Muscle of leg (tissue), 3 donors: ENCODE measurements at regions not wholly inside any gene's neighbourhood (a gene's known extent, or its start where the extent isn't known, plus 50 kb on each side); places are given as distances from the start of the nearest gene placed in this dataset.

Source experiments
- DNase-seq: peaks from one replicate; pipeline ENCODE4 v3.0.0; 2013
- H3K27ac ChIP-seq: one replicate; pipeline ENCODE4 v1.5.1; 2013; ENCODE audit warnings: mild to moderate bottlenecking, low read length, control low read depth
- H3K27me3 ChIP-seq: one replicate; pipeline ENCODE4 v1.6.1; 2013; ENCODE audit warnings: low read length; ENCODE audit not compliant: control insufficient read depth, insufficient read depth
- H3K36me3 ChIP-seq: one replicate; pipeline ENCODE4 v1.6.1; 2013; ENCODE audit warnings: low read length; ENCODE audit not compliant: control insufficient read depth, insufficient read depth
- H3K4me1 ChIP-seq: one replicate; pipeline ENCODE4 v1.6.1; 2013; ENCODE audit warnings: low read length; ENCODE audit not compliant: control insufficient read depth, insufficient read depth
- H3K4me3 ChIP-seq: one replicate; pipeline ENCODE4 v1.5.1; 2013; ENCODE audit warnings: low read length, control low read depth
- H3K9me3 ChIP-seq: replicated peaks from 2 replicates; pipeline ENCODE4 v1.6.1; 2013; ENCODE audit warnings: low read depth, low read length; ENCODE audit not compliant: control insufficient read depth
- WGBS: methylation state at CpG from one replicate; pipeline ENCODE4 v1.1.5; 2013; ENCODE audit warnings: missing lambda C conversion rate; ENCODE audit not compliant: insufficient coverage; 5-methylcytosine and 5-hydroxymethylcytosine counted together

DNA sequence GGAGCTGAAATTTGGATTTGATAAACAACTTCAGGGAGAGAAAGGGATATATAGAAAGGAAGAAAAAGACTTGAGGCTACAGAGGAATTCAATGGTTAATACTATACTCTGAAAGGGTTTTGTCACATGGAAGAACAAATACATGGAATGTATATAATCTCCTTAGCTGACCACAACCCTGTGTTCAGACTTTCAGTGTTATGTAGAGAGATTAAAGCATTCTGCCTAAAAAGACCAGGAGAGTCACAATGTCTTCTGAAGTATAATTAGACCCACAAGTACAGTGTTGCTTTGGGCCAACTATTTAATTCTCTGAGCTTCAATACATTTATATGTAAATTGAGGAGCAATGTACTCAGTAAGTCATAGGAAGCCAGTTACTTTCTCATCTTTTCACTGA lies 123.8 kb upstream of the FSHR start:
- no peaks in the 10 kb centered on the region for H3K4me1 ChIP-seq
- no peak for DNase-seq

DNA sequence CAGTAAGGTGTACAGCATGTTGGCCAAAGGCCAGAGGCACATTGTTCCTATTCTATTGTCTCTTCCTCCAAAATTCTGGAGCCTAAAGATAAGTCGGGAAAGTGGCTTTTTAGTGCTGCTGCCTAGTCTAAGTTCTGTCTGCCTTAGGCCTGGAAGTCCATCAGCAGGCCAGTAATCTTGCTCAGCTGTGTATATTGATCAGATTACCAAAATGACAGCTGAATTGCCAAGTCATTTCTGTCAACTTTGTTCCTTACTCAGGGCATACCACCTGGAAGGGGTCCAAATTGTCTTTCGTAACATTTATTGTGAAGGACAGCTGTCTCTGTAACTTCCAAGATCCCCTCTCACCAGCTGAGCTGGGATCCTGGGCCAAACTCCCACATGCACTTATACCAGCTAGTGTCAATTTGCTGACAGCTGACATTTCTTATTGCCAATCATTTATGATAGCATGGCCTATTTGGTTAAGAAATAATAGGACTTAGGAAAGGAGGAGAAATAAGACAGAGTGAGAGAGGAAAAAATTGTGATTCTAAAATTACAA lies 116.8 kb upstream of the FSHR start:
- no CpG with 5 or more reads among the region's 2 CpGs for WGBS
- Histone ChIP-seq H3K27ac (peak overlapping the region; percentile 16), H3K27me3 (no peaks in the 10 kb centered on the region), H3K4me3 (no peak overlapping the region), H3K36me3 (no peaks in the 10 kb centered on the region), H3K9me3 (no peaks in the 10 kb centered on the region), H3K4me1 (peaks cover 5% of the 10 kb centered on the region)
- peak; percentile 78 for DNase-seq

More for the DNA sequence above, 123.8 kb upstream of the FSHR start:
- H3K27ac ChIP-seq = no peak overlapping the region
- no peak overlapping the region for H3K4me3 ChIP-seq
- H3K27me3 ChIP-seq = no peaks in the 10 kb centered on the region
- no peaks in the 10 kb centered on the region for H3K36me3 ChIP-seq
- no peaks in the 10 kb centered on the region for H3K9me3 ChIP-seq

GRCh38 chr2:49270091-49270490 lies 115.8 kb upstream of the FSHR start:
- no peak overlapping the region for H3K4me3 ChIP-seq
- DNase-seq = no peak
- no peaks in the 10 kb centered on the region for H3K36me3 ChIP-seq
- H3K9me3 ChIP-seq = no peaks in the 10 kb centered on the region
- 90% methylated on average over 3 of the region's 6 CpGs for WGBS
- no peak overlapping the region for H3K27ac ChIP-seq
- H3K4me1 ChIP-seq = peaks cover 5% of the 10 kb centered on the region
- H3K27me3 ChIP-seq = no peaks in the 10 kb centered on the region

- Histone ChIP-seq H3K27me3 (no peaks in the 10 kb centered on the region), H3K9me3 (no peaks in the 10 kb centered on the region), H3K27ac (no peak overlapping the region), H3K4me3 (no peak overlapping the region), H3K4me1 (peaks cover 2% of the 10 kb centered on the region), H3K36me3 (no peaks in the 10 kb centered on the region)
- peak; percentile 35 for DNase-seq
- 88% methylated on average over 1 of the region's 2 CpGs for WGBS
These were observed 111.2 kb upstream of the FSHR start for GRCh38 chr2:49265471-49265870.

DNA sequence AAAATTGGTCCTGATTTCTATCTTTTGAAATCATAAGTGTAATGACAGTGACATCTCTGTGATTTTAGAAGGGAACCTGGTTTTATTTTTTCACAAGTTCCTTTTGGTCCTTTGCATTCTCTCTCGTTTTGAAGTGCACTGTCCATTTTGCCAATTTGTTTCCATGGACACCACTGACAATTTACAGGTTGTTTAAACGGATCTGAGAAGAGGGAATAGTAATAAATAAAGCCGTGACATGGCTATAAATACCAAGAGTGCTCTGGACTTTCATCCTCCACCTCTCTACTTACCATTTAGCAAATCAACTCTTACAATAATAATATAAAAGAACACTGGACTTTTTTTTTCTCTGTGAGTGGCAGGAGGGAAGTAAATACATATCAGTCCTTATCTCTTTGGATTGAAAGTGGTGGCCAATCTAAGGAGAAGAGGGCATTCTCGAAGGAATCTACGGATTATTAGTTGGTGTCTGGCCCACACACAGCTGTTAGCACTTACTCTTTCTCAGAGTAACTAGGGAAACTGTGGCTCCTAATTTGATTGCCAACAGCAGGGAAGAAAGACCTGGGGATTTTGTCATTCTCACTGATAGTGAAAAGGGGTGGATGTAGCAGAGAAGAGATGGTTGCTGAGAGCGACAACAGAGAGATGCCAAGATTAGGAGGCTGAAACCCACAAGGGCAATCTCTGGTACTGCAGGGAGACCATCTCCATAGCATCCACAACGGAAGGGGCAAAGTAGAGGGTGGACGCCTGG lies 108.7 kb upstream of the FSHR start:
- no peaks in the 10 kb centered on the region for H3K36me3 ChIP-seq
- peaks cover 2% of the 10 kb centered on the region for H3K4me1 ChIP-seq
- 45% methylated on average over 4 of the region's 8 CpGs for WGBS
- no peak for DNase-seq
- H3K4me3 ChIP-seq = no peak overlapping the region
- H3K27ac ChIP-seq = no peak overlapping the region
- no peaks in the 10 kb centered on the region for H3K9me3 ChIP-seq
- no peaks in the 10 kb centered on the region for H3K27me3 ChIP-seq

- no CpG with 5 or more reads among the region's 4 CpGs for WGBS
- Histone ChIP-seq H3K27ac (no peak overlapping the region), H3K36me3 (no peaks in the 10 kb centered on the region), H3K9me3 (no peaks in the 10 kb centered on the region), H3K27me3 (no peaks in the 10 kb centered on the region), H3K4me3 (no peak overlapping the region), H3K4me1 (peaks cover 2% of the 10 kb centered on the region)
- no peak for DNase-seq
These were observed 107.5 kb upstream of the FSHR start for GRCh38 chr2:49261781-49262180.

DNA sequence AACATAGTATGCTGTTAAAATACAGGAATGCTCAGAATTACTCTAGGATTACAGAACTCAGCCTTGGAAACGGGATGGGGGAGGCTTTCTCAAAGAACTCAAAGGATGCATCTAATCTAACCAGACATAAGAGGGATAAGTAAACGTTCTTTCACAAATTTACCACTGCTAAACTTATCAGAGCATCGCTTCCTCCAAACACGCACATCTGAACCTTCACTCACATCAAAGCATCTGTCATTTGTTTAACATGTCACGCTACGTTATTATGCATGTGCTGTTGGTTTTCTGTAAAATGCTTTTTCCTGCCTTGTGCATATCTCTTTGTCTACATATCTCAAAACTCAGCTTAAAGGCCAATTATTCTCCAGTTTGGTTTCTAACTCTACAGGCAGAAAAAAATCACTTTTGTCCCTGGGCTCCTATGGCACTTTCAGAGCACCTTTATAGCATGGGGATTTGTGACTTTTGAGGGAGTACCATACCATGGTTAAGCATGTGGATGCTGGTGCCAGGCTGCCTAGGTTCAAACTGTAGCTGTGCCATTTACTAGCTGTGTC lies 106.7 kb upstream of the FSHR start:
- Histone ChIP-seq H3K4me3 (no peak overlapping the region), H3K27ac (no peak overlapping the region), H3K36me3 (no peaks in the 10 kb centered on the region), H3K27me3 (no peaks in the 10 kb centered on the region), H3K4me1 (peaks cover 2% of the 10 kb centered on the region), H3K9me3 (no peaks in the 10 kb centered on the region)
- DNase-seq = no peak
- WGBS = 90% methylated on average over 2 of the region's 6 CpGs

GRCh38 chr2:49259926-49260325 lies 105.6 kb upstream of the FSHR start:
- no peaks in the 10 kb centered on the region for H3K9me3 ChIP-seq
- WGBS = no CpG with 5 or more reads among the region's 1 CpG
- no peaks in the 10 kb centered on the region for H3K36me3 ChIP-seq
- H3K4me3 ChIP-seq = no peak overlapping the region
- H3K27me3 ChIP-seq = no peaks in the 10 kb centered on the region
- DNase-seq = no peak
- peaks cover 2% of the 10 kb centered on the region for H3K4me1 ChIP-seq
- no peak overlapping the region for H3K27ac ChIP-seq

GRCh38 chr2:49255409-49255971 lies 101.2 kb upstream of the FSHR start:
- Histone ChIP-seq H3K27me3 (no peaks in the 10 kb centered on the region), H3K27ac (no peak overlapping the region), H3K9me3 (no peaks in the 10 kb centered on the region), H3K4me3 (no peak overlapping the region), H3K36me3 (no peaks in the 10 kb centered on the region), H3K4me1 (no peaks in the 10 kb centered on the region)
- peak; percentile 37 for DNase-seq
- WGBS = 17% methylated on average over 3 of the region's 3 CpGs

DNA sequence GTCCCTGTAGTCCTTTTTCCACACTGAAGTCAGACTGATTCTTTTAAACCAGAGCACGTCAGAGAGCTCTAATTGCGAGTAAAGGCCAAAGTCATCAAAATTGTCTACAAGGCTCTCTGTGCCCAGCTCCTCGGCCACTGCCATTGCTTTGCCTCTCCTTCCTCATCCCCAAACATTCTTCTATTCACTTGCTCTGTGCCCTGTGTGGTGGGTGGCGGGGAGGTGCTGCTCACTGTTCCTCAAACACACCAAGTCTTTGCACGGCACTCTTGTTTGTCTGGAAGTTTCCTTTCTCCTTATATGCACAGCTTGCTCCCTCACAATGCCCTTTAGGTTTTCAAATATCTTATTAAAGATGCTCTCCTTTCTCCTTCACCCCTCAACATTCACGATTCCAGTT lies 100.1 kb upstream of the FSHR start:
- H3K9me3 ChIP-seq = no peaks in the 10 kb centered on the region
- H3K36me3 ChIP-seq = no peaks in the 10 kb centered on the region
- no peak overlapping the region for H3K27ac ChIP-seq
- H3K27me3 ChIP-seq = no peaks in the 10 kb centered on the region
- no peak for DNase-seq
- WGBS = 74% methylated on average over 2 of the region's 6 CpGs
- no peaks in the 10 kb centered on the region for H3K4me1 ChIP-seq
- no peak overlapping the region for H3K4me3 ChIP-seq
